ENCODE measurements at regions not wholly inside any gene's neighbourhood (a gene's known extent, or its start where the extent isn't known, plus 50 kb on each side); places are given as distances from the start of the nearest gene placed in this dataset.

- Histone ChIP-seq H3K27ac (ENCODE audit: insufficient read depth, low read length) (no peak overlapping the region), H3K18ac (ENCODE audit: low read depth, low read length) (no peak overlapping the region), H3K79me1 (ENCODE audit: low read depth in 1 of 2, low read length in 2 of 2) (no peaks in the 10 kb centered on the region), H4K5ac (ENCODE audit: low read depth, low read length) (no peak overlapping the region), H3K56ac (ENCODE audit: extremely low read depth, insufficient read depth, low read length) (no peak overlapping the region), H2BK15ac (ENCODE audit: low read depth, low read length) (no peak overlapping the region), H4K20me1 (ENCODE audit: insufficient read depth, low read length) (no peaks in the 10 kb centered on the region), H3K27me3 (ENCODE audit: control insufficient read depth, insufficient read depth, low read length) (no peaks in the 10 kb centered on the region), H3K4me3 (ENCODE audit: insufficient read depth, low read depth, low read length) (no peak overlapping the region), H3K4ac (ENCODE audit: low read depth, low read length) (no peak overlapping the region), H3K36me3 (ENCODE audit: control insufficient read depth, insufficient read depth, low read length) (no peaks in the 10 kb centered on the region), H3K9ac (ENCODE audit: low read depth, low read length) (no peak overlapping the region), H3K4me2 (ENCODE audit: low read depth, low read length) (no peak overlapping the region), H2BK120ac (ENCODE audit: low read depth, low read length) (no peak overlapping the region), H3K23ac (ENCODE audit: low read depth, low read length) (no peak overlapping the region), H2BK20ac (ENCODE audit: low read depth, low read length) (no peak overlapping the region), H2AFZ (replicated peaks; ENCODE audit: low read length, poor library complexity) (no peak overlapping the region), H3K14ac (replicated peaks; ENCODE audit: low read depth, low read length) (no peak overlapping the region), H3K4me1 (ENCODE audit: control insufficient read depth, insufficient read depth, low read length) (no peaks in the 10 kb centered on the region), H4K91ac (ENCODE audit: insufficient read depth, low read depth, low read length) (no peak overlapping the region), H3K9me3 (ENCODE audit: control insufficient read depth, insufficient read depth, low read length) (0 out of 2 replicates have a peak, but pooled peaks cover 3% of the 10 kb centered on the region), H2AK9ac (replicated peaks; ENCODE audit: low read depth, low read length, poor library complexity) (no peak overlapping the region), H3K9me1 (ENCODE audit: insufficient read depth, low read length) (no peaks in the 10 kb centered on the region), H4K8ac (ENCODE audit: low read depth in 2 of 2, low read length in 2 of 2) (no peak overlapping the region), H2AK5ac (ENCODE audit: low read depth, low read length) (no peak overlapping the region), H2BK5ac (ENCODE audit: low read depth, low read length, poor library complexity, severe bottlenecking) (no peak overlapping the region)
- POLR2A ChIA-PET (ENCODE audit: unreplicated experiment), result no interaction called here
- intact Hi-C loops (cut with micrococcal nuclease), result no loop called here
- CTCF ChIA-PET, result no interaction called here
- ATAC-seq (ENCODE audit: low read depth) (no peak), DNase-seq (no peak)
- dilution Hi-C loops (cut with HindIII; ENCODE audit: low sequenced_read_pairs, unreplicated experiment), result no loop called here
- in situ Hi-C loops (cut with MboI; ENCODE audit: low sequenced_read_pairs), result no loop called here
- TF ChIP-seq, protein P1, sequence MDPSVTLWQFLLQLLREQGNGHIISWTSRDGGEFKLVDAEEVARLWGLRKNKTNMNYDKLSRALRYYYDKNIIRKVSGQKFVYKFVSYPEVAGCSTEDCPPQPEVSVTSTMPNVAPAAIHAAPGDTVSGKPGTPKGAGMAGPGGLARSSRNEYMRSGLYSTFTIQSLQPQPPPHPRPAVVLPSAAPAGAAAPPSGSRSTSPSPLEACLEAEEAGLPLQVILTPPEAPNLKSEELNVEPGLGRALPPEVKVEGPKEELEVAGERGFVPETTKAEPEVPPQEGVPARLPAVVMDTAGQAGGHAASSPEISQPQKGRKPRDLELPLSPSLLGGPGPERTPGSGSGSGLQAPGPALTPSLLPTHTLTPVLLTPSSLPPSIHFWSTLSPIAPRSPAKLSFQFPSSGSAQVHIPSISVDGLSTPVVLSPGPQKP (IDR thresholded peaks at IDR 0.05; ENCODE audit: borderline replicate concordance, low read depth, low read length), result no peak
- TF ChIP-seq MAZ (IDR thresholded peaks at IDR 0.05; ENCODE audit: borderline replicate concordance, low read depth, low read length) (no peak), MAFK (IDR thresholded peaks at IDR 0.05; ENCODE audit: low read depth, low read length) (no peak), RCOR1 (IDR thresholded peaks at IDR 0.05; ENCODE audit: insufficient replicate concordance, low read length) (no peak), RAD21 (IDR thresholded peaks at IDR 0.05; ENCODE audit: low read length) (no peak)
- 20% methylated on average over 2 of the region's 4 CpGs; no CpG with 5 or more reads in 1 of the 2 experiments for WGBS, 2 experiments (ENCODE audit: extremely low coverage in 2 of 2, insufficient read length in 1 of 2)
- no TSS peak for BruUV-seq (replicated peaks)
Measured at GRCh38 chr17:33519692-33520091, 226.6 kb upstream of the ASIC2 start.

Measured in IMR-90 (cell line).